IMR-90 (cell line): ENCODE measurements at regions not wholly inside any gene's neighbourhood (a gene's known extent, or its start where the extent isn't known, plus 50 kb on each side); places are given as distances from the start of the nearest gene placed in this dataset.

Experiments used
- ATAC-seq: fragments of 200-7000 bp; cut with Tn5 transposase; 2 replicates; pipeline ENCODE4 v1.9.1; 2020; ENCODE audit warnings: low read depth, mild to moderate bottlenecking, moderate library complexity
- BruUV-seq: library from RNA; stranded (reverse); fragments of 400-500 nt; replicated peaks from 2 replicates; lab custom pipeline; 2021; lab: Mats Ljungman, UMichigan
- CTCF ChIA-PET: fragments of 300-600 bp; formaldehyde crosslinking; extraction: SDS; loops from one replicate; lab custom pipeline; 2021; ENCODE audit warnings: antibody characterized with exemption; lab: Yijun Ruan, JAX
- POLR2A ChIA-PET: fragments of 300-600 bp; sonication (Branson Sonifier 250); formaldehyde crosslinking; loops from one replicate; lab custom pipeline; 2022; ENCODE audit warnings: antibody characterized with exemption; ENCODE audit not compliant: unreplicated experiment; lab: Charles Lee
- DNase-seq: peaks from one replicate; pipeline ENCODE4 v3.0.0; 2013
- H2AFZ ChIP-seq: replicated peaks from 2 replicates; pipeline ENCODE3; 2013; ENCODE audit warnings: low read length, mild to moderate bottlenecking; ENCODE audit not compliant: poor library complexity
- H2AK5ac ChIP-seq: 2 replicates; pipeline ENCODE4 v1.6.1; 2013; ENCODE audit warnings: low read depth, low read length, inconsistent platforms
- H2AK9ac ChIP-seq: replicated peaks from 2 replicates; pipeline ENCODE3; 2013; ENCODE audit warnings: mild to moderate bottlenecking, low read depth, low read length, moderate library complexity; ENCODE audit not compliant: poor library complexity
- H2BK120ac ChIP-seq: 2 replicates; pipeline ENCODE4 v1.6.1; 2013; ENCODE audit warnings: low read depth, low read length, inconsistent platforms
- H2BK15ac ChIP-seq: 3 replicates; pipeline ENCODE4 v1.6.1; 2013; ENCODE audit warnings: low read depth, low read length, inconsistent platforms
- H2BK20ac ChIP-seq: 2 replicates; pipeline ENCODE4 v1.6.1; 2013; ENCODE audit warnings: low read depth, mild to moderate bottlenecking, inconsistent platforms, low read length, moderate library complexity
- H2BK5ac ChIP-seq: 2 replicates; pipeline ENCODE4 v1.6.1; 2013; ENCODE audit warnings: mild to moderate bottlenecking, low read depth, low read length, inconsistent platforms; ENCODE audit not compliant: poor library complexity, severe bottlenecking
- H3K14ac ChIP-seq: replicated peaks from 2 replicates; pipeline ENCODE4 v1.6.1; 2013; ENCODE audit warnings: low read depth, low read length, inconsistent platforms
- H3K18ac ChIP-seq: 2 replicates; pipeline ENCODE4 v1.6.1; 2013; ENCODE audit warnings: low read depth, low read length, control low read depth
- H3K23ac ChIP-seq: 2 replicates; pipeline ENCODE4 v1.6.1; 2013; ENCODE audit warnings: low read depth, low read length, inconsistent platforms
- H3K27ac ChIP-seq: 2 replicates; pipeline ENCODE4 v1.5.1; 2013; ENCODE audit warnings: mild to moderate bottlenecking, control low read depth, low read length; ENCODE audit not compliant: insufficient read depth
- H3K27me3 ChIP-seq: 2 replicates; pipeline ENCODE4 v1.6.1; 2013; ENCODE audit warnings: low read length; ENCODE audit not compliant: control insufficient read depth, insufficient read depth
- H3K36me3 ChIP-seq: 2 replicates; pipeline ENCODE4 v1.6.1; 2013; ENCODE audit warnings: low read length, mixed read lengths; ENCODE audit not compliant: control insufficient read depth, insufficient read depth
- H3K4ac ChIP-seq: 2 replicates; pipeline ENCODE4 v1.6.1; 2013; ENCODE audit warnings: low read depth, low read length, inconsistent platforms
- H3K4me1 ChIP-seq: 2 replicates; pipeline ENCODE4 v1.6.1; 2013; ENCODE audit warnings: low read length, mixed read lengths; ENCODE audit not compliant: control insufficient read depth, insufficient read depth
- H3K4me2 ChIP-seq: 2 replicates; pipeline ENCODE4 v1.6.1; 2013; ENCODE audit warnings: low read depth, mild to moderate bottlenecking, control low read depth, low read length, moderate library complexity
- H3K4me3 ChIP-seq: 2 replicates; pipeline ENCODE4 v1.5.1; 2013; ENCODE audit warnings: low read depth, mild to moderate bottlenecking, control low read depth, low read length, moderate library complexity; ENCODE audit not compliant: insufficient read depth
- H3K56ac ChIP-seq: 2 replicates; pipeline ENCODE4 v1.6.1; 2013; ENCODE audit warnings: low read length, inconsistent platforms; ENCODE audit not compliant: insufficient read depth; ENCODE audit errors: extremely low read depth
- H3K79me1 ChIP-seq, 2 experiments: 2 replicates each; pipeline ENCODE4 v1.6.1; 2013; ENCODE audit warnings: low read length in 2 of 2, inconsistent platforms in 1 of 2, low read depth in 1 of 2
- H3K9ac ChIP-seq: 2 replicates; pipeline ENCODE4 v1.6.1; 2013; ENCODE audit warnings: low read depth, low read length, control low read depth
- H3K9me1 ChIP-seq: 2 replicates; pipeline ENCODE4 v1.6.1; 2013; ENCODE audit warnings: low read length, inconsistent platforms; ENCODE audit not compliant: insufficient read depth
- H3K9me3 ChIP-seq: 2 replicates; pipeline ENCODE4 v1.6.1; 2013; ENCODE audit warnings: low read length; ENCODE audit not compliant: control insufficient read depth, insufficient read depth
- H4K20me1 ChIP-seq: 2 replicates; pipeline ENCODE4 v1.6.1; 2013; ENCODE audit warnings: low read length, inconsistent platforms; ENCODE audit not compliant: insufficient read depth
- H4K5ac ChIP-seq: 2 replicates; pipeline ENCODE4 v1.6.1; 2013; ENCODE audit warnings: mild to moderate bottlenecking, low read depth, low read length, control low read depth
- H4K8ac ChIP-seq, 2 experiments: 2 replicates each; pipeline ENCODE4 v1.6.1; 2013; ENCODE audit warnings: low read depth in 2 of 2, low read length in 2 of 2, control low read depth in 1 of 2, inconsistent platforms in 1 of 2
- H4K91ac ChIP-seq: 2 replicates; pipeline ENCODE4 v1.6.1; 2013; ENCODE audit warnings: low read depth, low read length, inconsistent platforms; ENCODE audit not compliant: insufficient read depth
- NFE2L2 ChIP-seq: fragments of 150-350 bp; IDR thresholded peaks from 2 replicates; pipeline ENCODE4 v1.6.1; 2016; ENCODE audit warnings: low read depth, mild to moderate bottlenecking, low read length
- WGBS, 2 experiments: methylation state at CpG; one replicate each; pipeline versions ENCODE4 v1.1.5 to v1.1.7; 2013; ENCODE audit warnings: missing lambda C conversion rate in 2 of 2; ENCODE audit not compliant: insufficient read length in 1 of 2; ENCODE audit errors: extremely low coverage in 2 of 2; 5-methylcytosine and 5-hydroxymethylcytosine counted together
- dilution Hi-C: fragments of 300-500 bp; cut with HindIII; formaldehyde crosslinking; loops from one replicate; pipeline ENCODE4 v1.14.3; 2018; ENCODE audit warnings: low sequenced_read_pairs; ENCODE audit not compliant: unreplicated experiment
- in situ Hi-C: fragments of 300-500 bp; cut with MboI; formaldehyde crosslinking; loops from 3 replicates; pipeline ENCODE4 v1.14.3; 2019; ENCODE audit warnings: low sequenced_read_pairs, inconsistent platforms, mixed read lengths
- intact Hi-C: fragments of 100-400 bp; cut with micrococcal nuclease; formaldehyde crosslinking; loops from 2 replicates; pipeline ENCODE4 v1.10.0; 2022

- no peak overlapping the region for H2BK5ac ChIP-seq
- no peaks in the 10 kb centered on the region; the same call in 1 of the 2 replicates for H4K20me1 ChIP-seq
- no peak overlapping the region for H3K4me3 ChIP-seq
- H3K14ac ChIP-seq = no peak overlapping the region
- no peak overlapping the region for H2AFZ ChIP-seq
- ChIA-PET POLR2A (no interaction called here), CTCF (no interaction called here)
- 60% methylated on average over 1 of the region's 8 CpGs; no CpG with 5 or more reads in 1 of the 2 experiments for WGBS, 2 experiments
- no peak overlapping the region for H2AK5ac ChIP-seq
- no peak overlapping the region for H4K5ac ChIP-seq
- intact Hi-C loops (no loop called here), in situ Hi-C loops (no loop called here), dilution Hi-C loops (no loop called here)
- H2AK9ac ChIP-seq = no peak overlapping the region
- DNase-seq = no peak
- H3K4ac ChIP-seq = no peak overlapping the region
- no TSS peak for BruUV-seq
- H3K9ac ChIP-seq = no peak overlapping the region
- H3K56ac ChIP-seq = no peak overlapping the region
- ATAC-seq = no peak
- no peak overlapping the region for H3K27ac ChIP-seq
- no peak overlapping the region for H2BK20ac ChIP-seq
- H4K8ac ChIP-seq = no peak overlapping the region
- no peak overlapping the region for H2BK120ac ChIP-seq
- no peak for TF ChIP-seq NFE2L2
- no peaks in the 10 kb centered on the region for H3K4me1 ChIP-seq
- H3K18ac ChIP-seq = no peak overlapping the region
- H3K27me3 ChIP-seq = no peaks in the 10 kb centered on the region
- no peaks in the 10 kb centered on the region; the same call in 1 of the 2 replicates for H3K9me3 ChIP-seq
- H3K23ac ChIP-seq = no peak overlapping the region
- H3K4me2 ChIP-seq = no peak overlapping the region
- H2BK15ac ChIP-seq = no peak overlapping the region
- H3K36me3 ChIP-seq = no peaks in the 10 kb centered on the region
- H4K91ac ChIP-seq = no peak overlapping the region
- no peaks in the 10 kb centered on the region for H3K79me1 ChIP-seq
- H3K9me1 ChIP-seq = no peaks in the 10 kb centered on the region
Measured at GRCh38 chr11:70734379-70734778, 336.1 kb downstream of the CTTN start.
